ENCODE measurements at regions not wholly inside any gene's neighbourhood (a gene's known extent, or its start where the extent isn't known, plus 50 kb on each side); places are given as distances from the start of the nearest gene placed in this dataset.
"Not testable (repeated sequence)": the region's sequence is repeated elsewhere in the genome, so short reads cannot be mapped to it uniquely, and the experiment has no call there.

- no peak for FAIRE-seq
Observed at GRCh38 chr14:71165121-71166031, 258.1 kb downstream of the PCNX1 start.

- no peak for FAIRE-seq
Observed at GRCh38 chr14:71166180-71166837, 259.1 kb downstream of the PCNX1 start.

- FAIRE-seq: not testable (repeated sequence)
Observed at GRCh38 chr14:71167325-71167950, 260.2 kb downstream of the PCNX1 start.

- not testable (repeated sequence) for FAIRE-seq
Observed at GRCh38 chr14:71168161-71168560, 260.9 kb downstream of the PCNX1 start.

GRCh38 chr14:71168564-71169427 lies 261.5 kb downstream of the PCNX1 start:
- FAIRE-seq: no peak

- no peak for FAIRE-seq
Observed at GRCh38 chr14:71169861-71170260, 262.6 kb downstream of the PCNX1 start.

- no peak for FAIRE-seq
Observed at GRCh38 chr14:71175491-71175890, 268.2 kb downstream of the PCNX1 start.

- no peak for FAIRE-seq
Observed at GRCh38 chr14:71179066-71179465, 271.8 kb downstream of the PCNX1 start.

GRCh38 chr14:71180397-71180796 lies 273.1 kb downstream of the PCNX1 start:
- FAIRE-seq: no peak

- no peak for FAIRE-seq
Observed at GRCh38 chr14:71181215-71182003, 274.1 kb downstream of the PCNX1 start.

GRCh38 chr14:71183876-71184689 lies 276.8 kb downstream of the PCNX1 start:
- FAIRE-seq: no peak

- no peak for FAIRE-seq
Observed at GRCh38 chr14:71185637-71186036, 278.4 kb downstream of the PCNX1 start.

- no peak for FAIRE-seq
Observed at GRCh38 chr14:71187633-71188356, 280.5 kb downstream of the PCNX1 start.

GRCh38 chr14:71190770-71191374 lies 283.6 kb downstream of the PCNX1 start:
- no peak for FAIRE-seq

- no peak for FAIRE-seq
Observed at GRCh38 chr14:71193663-71194062, 286.4 kb downstream of the PCNX1 start.

GRCh38 chr14:71194251-71194650 lies 287.0 kb downstream of the PCNX1 start:
- no peak for FAIRE-seq

GRCh38 chr14:71196921-71197320 lies 289.7 kb downstream of the PCNX1 start:
- no peak for FAIRE-seq

GRCh38 chr14:71198687-71199086 lies 291.4 kb downstream of the PCNX1 start:
- no peak for FAIRE-seq

- FAIRE-seq: no peak
Observed at GRCh38 chr14:71201840-71202239, 294.6 kb downstream of the PCNX1 start.

- no peak for FAIRE-seq
Observed at GRCh38 chr14:71202881-71203280, 295.6 kb downstream of the PCNX1 start.

Measured in endometrium (tissue), 2 donors.